K562 (cell line): ENCODE measurements at regions not wholly inside any gene's neighbourhood (a gene's known extent, or its start where the extent isn't known, plus 50 kb on each side); places are given as distances from the start of the nearest gene placed in this dataset.

ENCODE experiments used
- ATAC-seq: fragments of 200-7000 bp; cut with Tn5 transposase; 3 replicates; pipeline ENCODE4 v1.9.1; 2020; ENCODE audit warnings: moderate library complexity
- BruUV-seq: library from RNA; stranded (reverse); fragments of 400-500 nt; replicated peaks from 2 replicates; lab custom pipeline; 2021; lab: Mats Ljungman, UMichigan
- CTCF ChIA-PET: fragments of 300-600 bp; formaldehyde crosslinking; extraction: SDS; loops from one replicate; lab custom pipeline; 2021; ENCODE audit warnings: low intra/inter-chr PET ratio; lab: Yijun Ruan, JAX
- POLR2A ChIA-PET: fragments of 300-600, 350-650 bp; sonication (Branson Sonifier 250); formaldehyde crosslinking; extraction: SDS; loops from one replicate; lab custom pipeline; 2021; ENCODE audit warnings: antibody characterized with exemption, inconsistent platforms; lab: Yijun Ruan, JAX
- DNase-seq, 4 experiments: peaks; one replicate each; pipeline versions ENCODE4 v3.0.0 to v3.0.0-alpha.2; 2011 to 2018; ENCODE audit warnings: low spot score in 3 of 4, mixed read lengths in 3 of 4; ENCODE audit errors: extremely low read depth in 1 of 4
- FAIRE-seq: peaks from 2 replicates; lab custom pipeline; 2011; peaks lifted over from hg19 to GRCh38; lab: Jason Lieb, UNC
- H2AFZ ChIP-seq: 2 replicates; pipeline ENCODE4 v1.6.0; 2011; ENCODE audit warnings: low read depth, low read length, control low read depth, inconsistent platforms
- H3K27ac ChIP-seq: fragments of 200-600 bp; 3 replicates; pipeline ENCODE4 v1.8.0; 2011; ENCODE audit warnings: low read depth, mild to moderate bottlenecking, control low read depth, inconsistent platforms, low read length, moderate library complexity, mixed read lengths; ENCODE audit errors: extremely low read depth
- H3K27me3 ChIP-seq, 2 experiments: fragments of 300-600 bp in 1 of 2; 2 replicates in 1 of 2; 3 replicates in 1 of 2; pipeline versions ENCODE4 v1.6.0 to v1.8.0; 2011; ENCODE audit warnings: inconsistent platforms in 2 of 2, low read length in 2 of 2, mild to moderate bottlenecking in 1 of 2, mixed read lengths in 1 of 2, moderate library complexity in 1 of 2; ENCODE audit not compliant: control insufficient read depth in 2 of 2, insufficient read depth in 2 of 2
- H3K36me3 ChIP-seq: fragments of 300-600 bp; 3 replicates; pipeline ENCODE4 v1.8.0; 2011; ENCODE audit warnings: mild to moderate bottlenecking, low read length, inconsistent platforms; ENCODE audit not compliant: control insufficient read depth, insufficient read depth
- H3K4me1 ChIP-seq, 2 experiments: fragments of 200-600 bp in 1 of 2; replicated peaks in 1 of 2; 2 replicates in 1 of 2; 3 replicates in 1 of 2; pipeline versions ENCODE4 v1.5.1 to v1.8.0; 2011; ENCODE audit warnings: inconsistent platforms in 2 of 2, low read length in 2 of 2, mild to moderate bottlenecking in 1 of 2, mixed read lengths in 1 of 2, moderate library complexity in 1 of 2; ENCODE audit not compliant: control insufficient read depth in 2 of 2, insufficient read depth in 2 of 2
- H3K4me2 ChIP-seq: 2 replicates; pipeline ENCODE4 v1.6.1; 2011; ENCODE audit warnings: low read length, control low read depth, inconsistent platforms, mixed read lengths; ENCODE audit not compliant: insufficient read depth
- H3K4me3 ChIP-seq: fragments of 200-600 bp; sonication (generic), shearing (Covaris generic); 2 replicates; pipeline ENCODE4 v1.5.1; 2016; ENCODE audit warnings: control low read depth, inconsistent platforms
- H3K79me2 ChIP-seq: fragments of 200-600 bp; 3 replicates; pipeline ENCODE4 v1.8.0; 2011; ENCODE audit warnings: low read length, inconsistent platforms; ENCODE audit not compliant: control insufficient read depth, insufficient read depth
- H3K9ac ChIP-seq, 2 experiments: 2 replicates each; pipeline versions ENCODE4 v1.6.0 to v1.6.1; 2011; ENCODE audit warnings: low read depth in 2 of 2, low read length in 2 of 2, control low read depth in 1 of 2, inconsistent platforms in 1 of 2, mild to moderate bottlenecking in 1 of 2, mixed read lengths in 1 of 2; ENCODE audit not compliant: insufficient read depth in 1 of 2
- H3K9me1 ChIP-seq: one replicate; pipeline ENCODE4 v1.6.0; 2011; ENCODE audit warnings: inconsistent platforms, mild to moderate bottlenecking, low read length, moderate library complexity; ENCODE audit not compliant: control insufficient read depth, insufficient read depth
- H3K9me3 ChIP-seq: replicated peaks from 2 replicates; pipeline ENCODE4 v1.5.1; 2011; ENCODE audit warnings: low read depth, low read length, inconsistent platforms; ENCODE audit not compliant: control insufficient read depth, insufficient read depth
- H4K20me1 ChIP-seq: replicated peaks from 2 replicates; pipeline ENCODE4 v1.6.1; 2011; ENCODE audit warnings: low read length, inconsistent platforms, mixed read lengths; ENCODE audit not compliant: control insufficient read depth, insufficient read depth
- BACH1 ChIP-seq: fragments of 200-800 bp; sonication (Bioruptor generic); IDR thresholded peaks from 2 replicates; pipeline ENCODE4 v1.6.1; 2016; ENCODE audit warnings: missing genetic modification characterization, missing compliant biosample characterization
- CCAR2 ChIP-seq: fragments of 200-400 bp; formaldehyde crosslinking; IDR thresholded peaks from 2 replicates; pipeline ENCODE4 v1.6.1; 2017; ENCODE audit warnings: mild to moderate bottlenecking, low read depth, low read length
- CREM ChIP-seq: IDR thresholded peaks from 2 replicates; pipeline ENCODE4 v1.6.1; 2014; ENCODE audit warnings: antibody characterized with exemption, low read depth
- DLX4 ChIP-seq: fragments of 250-450 bp; sonication (Bioruptor Pico); IDR thresholded peaks from 2 replicates; pipeline ENCODE4 v1.6.1; 2021; ENCODE audit warnings: mild to moderate bottlenecking
- EP400 ChIP-seq: fragments of 450-650 bp; IDR thresholded peaks from 2 replicates; pipeline ENCODE4 v1.6.1; 2017; ENCODE audit warnings: antibody characterized with exemption, mild to moderate bottlenecking, moderate library complexity
- HNRNPLL ChIP-seq: fragments of 200-400 bp; formaldehyde crosslinking; IDR thresholded peaks from 2 replicates; pipeline ENCODE4 v1.6.1; 2017; ENCODE audit warnings: low read length, low read depth, mild to moderate bottlenecking; ENCODE audit not compliant: poor library complexity, severe bottlenecking
- HSF4 ChIP-seq: fragments of 250-450 bp; sonication (Bioruptor Pico); IDR thresholded peaks from 2 replicates; pipeline ENCODE4 v2.1.2; 2022; ENCODE audit warnings: mild to moderate bottlenecking, moderate library complexity, borderline replicate concordance
- JUN ChIP-seq, 2 experiments: sonication (generic) in 1 of 2; formaldehyde crosslinking in 1 of 2; IDR thresholded peaks; 2 replicates each; pipeline versions ENCODE4 v1.6.1 to v1.8.0; 2012 to 2022; ENCODE audit warnings: borderline replicate concordance in 2 of 2, mild to moderate bottlenecking in 2 of 2, improper control_type of control experiment in 1 of 2, low read depth in 1 of 2, low read length in 1 of 2, missing genetic modification reagents in 1 of 2
- MED1 ChIP-seq: sonication (generic); formaldehyde crosslinking; IDR thresholded peaks from 2 replicates; pipeline ENCODE4 v1.8.1; 2023; ENCODE audit warnings: missing genetic modification reagents, borderline replicate concordance
- MTA2 ChIP-seq: fragments of 450-650 bp; IDR thresholded peaks from 2 replicates; pipeline ENCODE4 v1.6.1; 2016; ENCODE audit warnings: low read depth
- NFE2 ChIP-seq: IDR thresholded peaks from 2 replicates; pipeline ENCODE4 v1.6.1; 2014; ENCODE audit warnings: antibody characterized with exemption, low read depth
- RBM14 ChIP-seq: fragments of 200-400 bp; formaldehyde crosslinking; IDR thresholded peaks from 2 replicates; pipeline ENCODE4 v1.6.1; 2018; ENCODE audit warnings: low read depth, mild to moderate bottlenecking, low read length, moderate library complexity, borderline replicate concordance; ENCODE audit not compliant: insufficient read depth
- ZBTB5 ChIP-seq: fragments of 450-650 bp; IDR thresholded peaks from 2 replicates; pipeline ENCODE4 v1.6.1; 2017; ENCODE audit warnings: antibody characterized with exemption
- ZFPM2 ChIP-seq: fragments of 250-450 bp; sonication (Bioruptor Pico); IDR thresholded peaks from 2 replicates; pipeline ENCODE4 v1.5.1; 2022; ENCODE audit warnings: mild to moderate bottlenecking
- ZKSCAN3 ChIP-seq: fragments of 250-450 bp; sonication (Bioruptor Pico); IDR thresholded peaks from 2 replicates; pipeline ENCODE4 v1.4.0; 2020
- ZNF124 ChIP-seq: sonication (generic); formaldehyde crosslinking; IDR thresholded peaks from 2 replicates; pipeline ENCODE4 v1.8.1; 2022; ENCODE audit warnings: missing genetic modification reagents
- ZNF146 ChIP-seq: IDR thresholded peaks from one replicate; pipeline ENCODE4 v1.6.1; 2018; ENCODE audit warnings: missing compliant biosample characterization; ENCODE audit not compliant: unreplicated experiment
- ZNF586 ChIP-seq: fragments of 450-650 bp; formaldehyde crosslinking; conservative IDR thresholded peaks from 2 replicates; pipeline ENCODE4 v1.4.0; 2020; ENCODE audit warnings: mild to moderate bottlenecking, moderate library complexity
- WGBS: fragments of 100-300 bp; shearing (Covaris generic); methylation state at CpG from one replicate; pipeline ENCODE4 v1.1.6; 2016; ENCODE audit warnings: low coverage, mixed read lengths; ENCODE audit not compliant: insufficient coverage; ENCODE audit errors: missing lambda C conversion rate; 5-methylcytosine and 5-hydroxymethylcytosine counted together
- in situ Hi-C: fragments of 300-500 bp; cut with MboI; formaldehyde crosslinking; loops from 4 replicates; pipeline ENCODE4 v1.15.0; 2018; ENCODE audit warnings: inconsistent platforms, mixed read lengths
- intact Hi-C: fragments of 100-400 bp; cut with micrococcal nuclease; formaldehyde crosslinking; loops from 2 replicates; pipeline ENCODE4 v1.14.2; 2022

- Histone ChIP-seq H3K4me1 (no peaks in the 10 kb centered on the region), H3K4me2 (no peak overlapping the region), H3K27me3 (no peaks in the 10 kb centered on the region), H2AFZ (no peak overlapping the region), H3K36me3 (no peaks in the 10 kb centered on the region), H3K4me3 (no peak overlapping the region), H3K9ac (no peak overlapping the region), H3K9me1 (no peaks in the 10 kb centered on the region), H3K9me3 (no peaks in the 10 kb centered on the region), H4K20me1 (no peaks in the 10 kb centered on the region), H3K79me2 (no peaks in the 10 kb centered on the region), H3K27ac (no peak overlapping the region)
- ATAC-seq: no peak
- intact Hi-C loops: no loop called here
- BruUV-seq: no TSS peak
- no peak for DNase-seq
- CTCF ChIA-PET: no interaction called here
- POLR2A ChIA-PET: no interaction called here
- TF ChIP-seq RBM14 (no peak), ZKSCAN3 (CRISPR knock-in tag) (no peak), BACH1 (tag) (no peak), ZNF146 (CRISPR knock-in tag) (no peak), ZNF586 (CRISPR knock-in tag) (no peak), ZFPM2 (CRISPR knock-in tag) (no peak), ZNF124 (CRISPR knock-in tag) (no peak), NFE2 (no peak), MED1 (CRISPR knock-in tag) (no peak), JUN (IDR thresholded peaks at IDR 0.05; ENCODE audit: borderline replicate concordance, low read depth, low read length) (no peak), JUN (CRISPR knock-in tag; IDR thresholded peaks at IDR 0.05; ENCODE audit: borderline replicate concordance) (no peak), HNRNPLL (no peak), DLX4 (no peak), MTA2 (no peak), CCAR2 (no peak), CREM (no peak), HSF4 (CRISPR knock-in tag) (no peak), ZBTB5 (no peak), EP400 (no peak)
- in situ Hi-C loops: no loop called here
- 0% methylated on average over 2 of the region's 2 CpGs for WGBS
- no peak for FAIRE-seq
Measured at GRCh38 chr5:60487476-60487875, 212.5 kb downstream of the DEPDC1B start.
